RPMI7951 (cell line): ENCODE measurements at regions not wholly inside any gene's neighbourhood (a gene's known extent, or its start where the extent isn't known, plus 50 kb on each side); places are given as distances from the start of the nearest gene placed in this dataset.

Experiments
- DNase-seq: peaks from one replicate; pipeline ENCODE4 v3.0.0-alpha.2; 2012; ENCODE audit warnings: low read depth

DNA sequence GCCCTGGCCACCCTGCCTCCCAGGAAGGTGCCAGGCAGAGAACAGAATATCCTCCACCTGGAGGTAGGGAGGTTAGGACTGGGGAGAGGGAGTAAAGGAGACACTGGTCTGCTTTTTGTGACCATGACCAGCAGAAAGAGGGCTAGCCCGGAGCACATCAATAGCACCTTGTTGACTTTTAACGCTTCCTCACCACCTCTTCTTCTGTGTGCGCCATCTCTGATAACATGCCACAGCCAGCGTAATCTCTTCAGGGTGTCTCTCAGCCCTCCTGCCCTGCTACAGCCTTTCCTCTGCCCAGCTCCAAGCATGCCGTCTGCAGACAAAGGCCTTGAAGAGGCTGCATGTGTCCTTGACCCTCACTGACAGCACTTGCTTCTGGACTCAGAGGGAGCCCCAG lies 50.9 kb upstream of the GJA5 start:
- DNase-seq, result no peak

DNA sequence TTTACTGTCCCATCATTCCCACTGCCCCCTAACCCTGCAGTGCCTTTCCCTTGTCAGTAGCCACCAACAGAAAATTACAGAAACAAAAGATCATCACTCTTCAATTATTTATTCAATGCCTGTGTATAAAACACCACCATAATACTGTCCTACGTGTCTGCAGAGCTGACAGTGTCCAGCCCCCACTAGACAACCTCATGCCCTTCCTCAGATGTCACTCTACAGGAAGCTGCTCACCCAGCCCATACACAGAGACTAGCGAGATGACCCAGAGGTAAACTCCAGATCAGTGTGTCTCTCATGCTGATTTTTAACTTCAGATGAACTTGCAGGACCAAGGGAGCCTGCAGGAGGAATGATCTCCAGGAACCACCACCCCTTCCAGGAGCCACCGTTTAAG lies 51.3 kb upstream of the GJA5 start:
- DNase-seq, result no peak

DNA sequence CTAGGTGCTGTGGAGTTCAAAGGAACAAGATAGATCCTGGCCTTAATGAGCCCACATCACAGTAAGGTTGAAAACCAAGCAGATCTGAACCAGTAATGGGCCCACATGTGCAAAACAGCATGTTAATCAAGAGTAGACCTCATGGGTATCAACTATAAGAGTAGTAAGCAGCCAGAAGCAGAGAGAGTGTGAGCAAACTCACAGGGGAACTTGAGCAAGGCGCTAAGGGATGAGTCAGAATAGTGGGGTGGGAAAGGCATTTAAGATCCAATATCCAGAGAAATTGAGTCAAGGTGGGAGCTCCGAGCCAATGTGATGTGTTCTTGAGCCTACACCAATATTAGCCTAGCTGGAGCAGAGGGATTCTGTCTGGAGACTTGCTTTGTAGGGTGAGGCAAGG lies 52.4 kb upstream of the GJA5 start:
- no peak for DNase-seq

DNA sequence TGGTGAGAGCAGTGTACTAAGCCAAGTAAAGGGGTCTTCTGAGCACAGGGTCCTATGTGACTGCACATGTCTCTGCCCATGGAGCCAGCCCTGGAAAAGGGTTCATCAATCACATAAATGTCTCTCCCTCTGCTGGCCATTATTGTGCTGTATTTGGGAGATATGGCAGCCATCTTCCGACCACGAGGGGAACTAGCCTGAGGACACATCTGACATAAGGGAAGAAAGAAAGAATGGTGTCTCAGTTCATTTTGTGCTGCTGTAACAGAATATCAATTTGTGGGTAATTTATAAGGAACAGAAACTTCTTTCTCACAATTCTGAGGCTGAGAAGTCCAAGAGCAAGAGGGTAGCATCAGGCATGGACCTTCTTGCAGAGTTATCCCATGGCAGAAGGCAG lies 55.1 kb upstream of the GJA5 start:
- DNase-seq, result peak; percentile 20

DNA sequence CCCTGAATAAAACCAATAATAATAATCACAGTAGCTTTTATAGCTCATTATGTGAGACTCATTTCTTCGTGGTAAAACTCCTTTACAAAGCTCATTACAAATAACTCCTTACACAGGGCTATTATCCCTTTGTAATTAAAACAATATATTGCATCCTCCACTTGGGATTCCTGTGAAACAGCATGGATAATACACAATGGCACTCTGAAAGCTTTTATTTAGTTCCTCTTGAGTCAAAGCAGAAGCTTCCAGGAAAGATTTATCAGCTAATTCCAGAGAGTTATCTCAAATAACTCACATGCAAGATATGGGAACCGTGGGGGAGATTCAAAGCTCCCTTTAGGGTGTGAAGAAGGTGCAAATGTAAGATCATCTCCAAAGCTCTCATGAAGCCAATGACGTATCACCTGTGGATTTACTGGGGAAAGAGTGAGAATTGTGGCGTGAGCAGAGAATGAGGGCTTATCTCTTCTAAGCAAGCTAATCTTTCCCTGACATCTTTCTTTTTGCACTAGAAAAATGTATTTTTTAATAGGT lies 60.4 kb upstream of the GJA5 start:
- no peak for DNase-seq

- peak; percentile 5 for DNase-seq
Observed at GRCh38 chr1:147821883-147822282, 61.5 kb upstream of the GJA5 start.

GRCh38 chr1:147822292-147822691 lies 61.9 kb upstream of the GJA5 start:
- DNase-seq, result no peak

GRCh38 chr1:147824001-147824400 lies 63.6 kb upstream of the GJA5 start:
- no peak for DNase-seq

DNA sequence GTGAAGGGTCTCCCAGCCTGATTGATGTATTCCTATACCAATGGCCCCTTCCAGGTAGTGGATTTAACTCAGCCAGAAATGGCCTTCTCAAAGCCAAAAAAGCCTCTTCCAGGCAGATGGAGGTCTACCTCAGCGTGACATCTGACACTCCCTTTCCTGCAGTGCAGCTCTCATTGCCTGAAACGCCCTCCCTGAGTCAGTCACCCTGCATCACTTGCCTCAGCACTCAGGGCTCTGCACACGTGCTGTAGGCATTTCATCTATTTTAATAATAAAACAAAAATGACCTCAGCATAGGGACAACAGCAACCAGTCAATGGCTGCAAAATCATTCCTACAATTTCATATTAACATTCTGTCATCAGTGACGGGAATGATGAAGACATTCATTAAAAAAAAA lies 64.4 kb upstream of the GJA5 start:
- DNase-seq, result no peak

- DNase-seq, result no peak
Observed at GRCh38 chr1:147825586-147825985, 65.2 kb upstream of the GJA5 start.

- no peak for DNase-seq
Observed at GRCh38 chr1:147826259-147826658, 65.9 kb upstream of the GJA5 start.

DNA sequence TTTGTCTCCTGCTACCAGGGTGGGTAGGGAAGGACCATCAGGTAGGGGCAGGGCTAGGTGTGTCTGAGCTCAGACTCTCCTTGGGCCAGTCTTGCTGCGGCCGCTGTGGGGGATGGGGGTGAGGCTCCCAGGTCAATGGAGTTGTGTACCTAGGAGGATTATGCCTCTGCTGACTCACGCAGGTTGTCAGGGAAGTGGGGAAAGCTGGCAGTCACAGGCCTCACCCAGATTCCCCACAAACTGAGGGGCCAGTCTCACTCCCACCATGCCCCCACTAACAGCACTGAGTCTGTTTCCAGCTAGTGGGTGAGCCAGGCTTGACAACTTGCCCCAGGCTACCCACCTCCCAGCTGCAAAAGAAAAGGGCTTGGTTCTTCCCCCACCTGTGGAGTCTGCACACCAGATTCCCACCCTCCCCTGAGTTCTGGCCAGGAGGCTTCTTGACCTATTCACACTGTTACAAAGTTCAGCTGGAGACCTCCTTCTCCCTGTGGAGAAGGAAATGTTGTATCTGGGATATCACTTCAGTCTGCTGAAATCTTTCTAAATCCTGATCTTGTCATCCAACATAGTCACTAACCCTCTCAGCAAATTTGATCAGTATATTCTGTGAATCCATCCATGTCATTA lies 69.2 kb upstream of the GJA8 start:
- no peak for DNase-seq

DNA sequence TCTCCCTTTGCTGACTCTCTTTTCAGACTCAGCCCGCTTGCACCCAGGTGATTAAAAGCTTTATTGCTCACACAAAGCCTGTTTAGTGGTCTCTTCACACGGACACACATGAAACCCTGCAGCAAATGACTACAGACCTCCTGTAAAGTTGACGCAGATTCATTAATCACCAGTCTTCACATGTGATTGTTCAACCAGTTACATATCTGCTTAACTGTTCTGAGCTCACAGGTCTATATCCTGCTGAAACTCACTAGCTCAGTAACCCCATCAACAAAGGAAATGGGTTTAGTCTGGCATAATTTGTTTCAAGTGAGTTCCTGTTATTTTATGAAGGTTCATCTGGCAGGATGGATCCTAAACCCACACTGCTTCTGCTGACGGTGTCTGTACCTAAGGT lies 68.4 kb upstream of the GJA8 start:
- DNase-seq, result no peak

- DNase-seq, result no peak
Observed at GRCh38 chr1:147834810-147835209, 67.8 kb upstream of the GJA8 start.

GRCh38 chr1:147837129-147837963 lies 65.2 kb upstream of the GJA8 start:
- no peak for DNase-seq

DNA sequence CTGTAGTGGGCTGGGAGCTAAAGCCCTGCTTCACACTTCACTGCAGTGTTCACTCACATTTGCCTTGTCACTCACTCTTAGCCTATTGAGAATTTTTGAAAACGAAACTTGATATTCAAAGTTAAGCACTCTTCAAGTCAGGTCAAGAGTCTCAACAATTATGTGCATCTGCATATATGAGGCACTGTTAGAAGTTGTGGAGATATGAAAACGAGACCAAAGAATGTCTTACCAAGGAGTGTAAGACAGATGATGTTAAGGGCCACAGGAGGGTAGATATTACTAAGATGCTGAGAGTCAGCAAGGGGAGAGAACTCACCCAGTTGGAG lies 64.7 kb upstream of the GJA8 start:
- DNase-seq, result no peak

DNA sequence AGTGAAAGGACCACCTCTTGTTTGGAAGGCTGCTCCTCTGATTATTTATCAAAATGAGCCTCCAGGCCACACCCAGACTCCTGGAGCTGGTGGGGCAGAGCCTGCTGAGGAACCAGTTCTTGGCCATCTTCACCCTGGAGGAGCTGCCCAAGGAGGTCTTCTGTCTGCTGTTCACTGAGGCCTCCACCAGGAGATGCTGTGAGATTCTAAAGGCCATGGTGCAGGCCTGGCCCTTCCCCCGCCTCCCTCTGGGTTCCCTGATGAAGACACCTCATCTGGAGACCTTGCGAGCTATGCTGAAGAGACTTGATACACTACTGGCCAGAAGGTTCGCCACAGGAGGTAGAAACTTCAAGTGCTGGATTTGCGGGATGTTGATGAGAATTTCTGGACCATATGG lies 61.7 kb upstream of the GJA8 start:
- no peak for DNase-seq

GRCh38 chr1:147842578-147842977 lies 60.0 kb upstream of the GJA8 start:
- DNase-seq, result no peak

GRCh38 chr1:147843486-147843885 lies 59.1 kb upstream of the GJA8 start:
- DNase-seq, result no peak

DNA sequence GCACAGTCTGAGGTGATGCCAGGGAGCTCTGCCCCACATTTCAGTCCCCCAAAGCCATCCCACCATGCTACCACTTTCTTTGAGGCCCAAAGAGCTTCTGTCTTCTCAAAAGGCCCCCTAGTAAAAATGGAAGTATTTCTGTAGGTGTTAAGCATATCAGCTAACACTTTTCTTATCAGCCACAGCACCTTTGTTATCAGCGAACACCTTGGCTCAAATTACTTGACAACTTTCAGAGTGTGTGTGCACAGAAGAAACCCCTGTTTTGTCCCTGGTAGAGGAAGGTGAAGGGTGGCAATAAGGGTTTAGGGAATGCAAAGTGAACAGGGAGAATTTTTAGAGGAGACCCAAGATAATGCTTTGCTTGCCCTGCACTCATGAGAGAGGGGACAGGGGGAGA lies 54.8 kb upstream of the GJA8 start:
- DNase-seq, result no peak

DNA sequence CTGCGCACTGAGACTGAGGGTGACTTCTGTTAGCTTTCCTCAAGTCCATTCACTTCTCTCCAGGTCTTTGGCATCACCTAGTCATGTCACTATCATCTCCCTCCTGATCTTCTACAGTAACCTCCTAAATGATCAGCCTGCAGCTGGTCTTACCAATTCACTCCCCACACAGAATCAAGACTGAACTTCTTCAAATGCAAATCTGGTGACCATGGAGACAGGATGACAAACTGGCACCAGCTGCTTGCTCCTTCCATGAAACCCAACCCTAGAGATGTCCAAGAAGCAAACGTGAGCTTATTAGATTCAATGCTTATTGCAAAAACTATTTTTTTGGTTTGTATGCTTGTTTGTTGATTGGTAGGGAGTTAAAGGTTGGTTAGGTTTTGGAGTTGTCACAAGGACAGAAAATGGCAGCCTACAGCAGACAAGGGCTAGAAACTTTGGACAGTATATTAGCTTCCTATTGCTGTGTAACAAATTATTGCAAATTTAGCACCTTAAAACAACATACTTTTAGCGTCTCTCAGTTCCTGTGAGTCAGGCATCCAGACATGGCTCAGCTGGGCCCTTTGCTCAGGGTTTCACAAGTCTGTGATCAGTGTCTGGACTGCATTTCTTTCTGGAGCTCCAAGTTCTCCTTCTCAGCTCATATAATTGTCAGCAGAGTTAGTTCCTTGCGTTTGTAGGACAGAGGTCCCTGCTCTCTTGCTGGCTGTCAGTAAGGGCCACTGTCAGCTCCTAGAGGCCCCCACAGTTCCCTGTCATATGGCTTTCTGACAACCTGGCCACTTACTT lies 53.3 kb upstream of the GJA8 start:
- no peak for DNase-seq

GRCh38 chr1:147850737-147851136 lies 51.9 kb upstream of the GJA8 start:
- no peak for DNase-seq

DNA sequence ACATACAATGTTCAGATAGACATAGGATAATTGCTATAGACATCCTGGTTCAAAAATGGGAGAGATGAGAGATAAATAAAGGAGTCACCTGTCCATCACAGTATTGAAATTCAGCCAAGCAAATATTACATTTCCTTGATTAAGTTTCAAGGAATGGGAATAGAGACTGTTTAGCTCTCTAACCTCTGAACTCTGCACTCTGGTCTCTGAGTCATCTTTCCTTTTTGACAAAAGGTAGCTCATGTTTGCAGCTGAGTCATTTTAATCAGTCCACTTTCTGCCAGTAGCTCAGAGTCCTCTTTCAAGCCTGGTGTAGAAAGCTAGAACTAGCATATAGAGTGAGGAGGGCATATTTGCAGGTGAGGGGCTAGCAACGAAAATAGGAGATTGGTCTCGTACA lies 51.4 kb upstream of the GJA8 start:
- no peak for DNase-seq
